NCI-H524 (cell line): ENCODE measurements at regions not wholly inside any gene's neighbourhood (a gene's known extent, or its start where the extent isn't known, plus 50 kb on each side); places are given as distances from the start of the nearest gene placed in this dataset.
"Not testable (repeated sequence)": the region's sequence is repeated elsewhere in the genome, so short reads cannot be mapped to it uniquely, and the experiment has no call there.

Experiments used
- DNase-seq, 2 experiments: peaks; one replicate each; lab custom pipeline; 2025; lab: John Stamatoyannopoulos, UW

DNA sequence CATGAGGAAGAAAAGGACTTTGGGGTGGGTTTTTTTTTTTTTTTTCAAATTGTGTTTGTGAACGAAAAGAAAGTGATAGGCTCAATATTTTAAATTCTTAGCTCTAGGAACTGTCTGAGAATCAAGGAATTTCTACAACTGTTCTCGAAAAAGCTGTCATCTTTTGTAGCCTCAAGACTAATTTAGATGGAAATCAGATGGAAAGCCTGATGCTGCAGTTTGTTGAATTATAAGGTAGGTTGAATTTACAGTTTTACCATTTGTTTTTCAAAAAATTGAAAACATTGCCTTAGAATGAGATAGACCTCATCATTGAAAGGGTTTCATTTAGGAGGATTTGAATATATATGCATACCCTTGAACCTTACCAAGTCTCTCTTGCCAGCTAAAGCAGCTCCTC is 109.3 kb upstream of the TRHDE start:
- DNase-seq = no peak

DNA sequence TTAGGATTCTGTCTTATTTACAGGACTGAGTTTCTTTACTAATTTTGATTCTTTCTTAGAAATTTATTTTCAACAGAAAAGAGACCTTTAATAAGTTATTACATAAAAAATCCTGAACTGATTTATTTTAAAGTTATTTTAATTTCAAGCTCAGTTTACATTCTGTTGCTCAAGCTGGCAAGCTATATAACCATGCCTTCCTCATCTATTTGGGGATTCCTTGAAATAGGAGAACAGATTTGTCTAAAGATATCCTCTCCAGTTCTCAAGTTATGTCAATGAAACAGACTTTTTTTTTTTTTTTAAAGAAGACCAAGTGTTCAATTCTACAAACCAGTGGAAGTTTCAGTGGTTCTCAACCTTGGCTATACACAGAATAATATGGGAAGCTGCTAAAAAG is 103.3 kb upstream of the TRHDE start:
- DNase-seq = no peak

DNA sequence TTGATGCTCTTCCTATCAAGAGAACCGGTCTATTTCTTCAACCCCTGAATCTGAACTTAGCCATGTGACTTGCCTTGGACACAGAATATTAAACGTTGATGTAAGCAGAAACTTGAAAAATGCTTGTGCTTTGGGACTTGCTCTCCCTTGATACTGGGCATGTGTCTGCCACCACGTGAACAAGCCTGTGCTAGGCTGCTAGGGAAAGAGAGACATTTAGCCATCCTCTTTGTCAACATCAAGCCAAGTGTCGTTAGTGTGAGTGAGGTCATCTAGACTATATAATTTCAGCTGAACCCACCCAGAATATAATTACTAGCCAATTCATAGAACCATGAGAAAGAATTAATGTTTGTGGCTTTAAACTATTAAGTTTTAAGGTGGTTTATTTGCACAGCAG is 98.2 kb upstream of the TRHDE start:
- no peak for DNase-seq

DNA sequence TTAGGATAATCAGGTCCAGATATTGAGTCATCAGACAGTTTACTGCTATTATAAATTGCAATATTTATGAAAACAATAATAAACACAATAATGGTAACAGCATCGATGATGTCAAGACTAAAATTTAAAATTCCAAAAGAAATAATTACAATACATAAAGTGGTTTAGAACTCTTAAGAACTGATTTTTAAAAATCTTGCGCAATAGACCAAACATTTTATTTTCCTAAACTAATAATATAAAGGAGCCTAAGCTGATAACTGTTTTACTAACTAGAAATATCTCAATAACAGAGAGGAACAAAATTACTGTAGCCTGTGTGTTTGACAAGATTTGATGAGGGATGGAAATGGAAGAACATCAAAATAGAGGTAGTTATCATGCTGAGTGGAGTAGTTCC is 93.9 kb upstream of the TRHDE start:
- DNase-seq = no peak

- peak in 1 of 2 experiments; percentile 40 for DNase-seq
Observed at GRCh38 chr12:72178871-72179270, 93.3 kb upstream of the TRHDE start.

DNA sequence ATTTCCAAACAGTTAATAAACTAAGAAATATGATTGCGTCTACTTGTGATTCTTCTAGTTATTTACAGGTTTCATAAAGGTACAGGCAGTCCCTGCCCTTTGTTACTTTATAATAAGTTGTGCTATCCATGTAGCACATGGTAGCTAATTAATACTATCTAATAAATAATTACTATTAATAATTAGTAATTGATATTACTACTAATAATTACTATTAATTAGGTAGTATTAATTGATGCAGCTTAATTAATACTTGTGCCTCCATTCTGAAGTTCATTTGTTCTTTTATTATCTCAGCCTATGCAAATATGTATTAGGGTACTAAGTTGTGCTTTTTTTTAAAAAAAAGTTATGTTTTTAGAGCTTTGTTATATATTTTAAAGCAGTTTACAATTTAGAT is 92.3 kb upstream of the TRHDE start:
- DNase-seq = no peak

DNA sequence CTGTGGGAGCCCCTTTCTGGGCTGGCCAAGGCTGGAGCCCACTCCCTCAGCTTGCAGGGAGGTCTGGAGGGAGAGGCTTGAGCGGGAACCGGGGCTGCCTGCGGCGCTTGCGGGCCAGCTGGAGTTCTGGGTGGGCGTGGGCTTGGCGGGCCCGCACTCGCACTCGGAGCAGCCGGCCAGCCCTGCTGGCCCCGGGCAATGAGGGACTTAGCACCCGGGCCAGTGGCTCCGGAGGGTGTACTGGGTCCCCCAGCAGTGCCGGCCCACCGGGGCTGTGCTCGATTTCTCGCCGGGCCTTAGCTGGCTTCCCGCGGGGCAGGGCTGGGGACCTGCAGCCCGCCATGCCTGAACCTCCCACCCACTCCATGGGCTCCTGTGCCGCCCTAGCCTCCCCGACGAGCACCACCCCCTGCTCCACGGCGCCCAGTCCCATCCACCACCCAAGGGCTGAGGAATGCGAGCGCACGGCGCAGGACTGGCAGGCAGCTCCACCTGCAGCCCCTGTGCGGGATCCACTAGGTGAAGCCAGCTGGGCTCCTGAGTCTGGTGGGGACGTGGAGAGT is 87.1 kb upstream of the TRHDE start:
- DNase-seq = not testable (repeated sequence)

DNA sequence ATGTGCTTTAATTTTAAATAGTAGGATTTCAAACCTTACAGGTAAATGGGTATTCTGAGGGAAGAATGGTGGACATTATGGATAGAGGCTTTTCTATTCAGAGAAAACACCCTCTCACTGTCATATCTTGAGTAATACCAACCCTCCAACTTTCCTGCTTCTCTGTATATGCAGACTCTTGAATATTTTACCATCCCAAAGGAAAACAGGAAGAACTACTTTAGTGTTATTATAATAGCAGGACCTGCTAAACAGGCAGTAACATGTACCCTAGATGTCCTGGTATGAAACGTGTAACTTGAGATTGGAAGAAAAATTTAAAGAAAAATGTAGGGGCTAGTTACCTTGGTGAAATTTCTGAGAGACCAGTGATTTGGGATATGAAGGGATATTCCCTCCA is 82.9 kb upstream of the TRHDE start:
- no peak for DNase-seq

- DNase-seq = no peak
Observed at GRCh38 chr12:72191761-72192160, 80.4 kb upstream of the TRHDE start.

- no peak for DNase-seq
Observed at GRCh38 chr12:72197790-72198189, 74.4 kb upstream of the TRHDE start.

GRCh38 chr12:72201457-72201856 is 70.7 kb upstream of the TRHDE start:
- DNase-seq = no peak

DNA sequence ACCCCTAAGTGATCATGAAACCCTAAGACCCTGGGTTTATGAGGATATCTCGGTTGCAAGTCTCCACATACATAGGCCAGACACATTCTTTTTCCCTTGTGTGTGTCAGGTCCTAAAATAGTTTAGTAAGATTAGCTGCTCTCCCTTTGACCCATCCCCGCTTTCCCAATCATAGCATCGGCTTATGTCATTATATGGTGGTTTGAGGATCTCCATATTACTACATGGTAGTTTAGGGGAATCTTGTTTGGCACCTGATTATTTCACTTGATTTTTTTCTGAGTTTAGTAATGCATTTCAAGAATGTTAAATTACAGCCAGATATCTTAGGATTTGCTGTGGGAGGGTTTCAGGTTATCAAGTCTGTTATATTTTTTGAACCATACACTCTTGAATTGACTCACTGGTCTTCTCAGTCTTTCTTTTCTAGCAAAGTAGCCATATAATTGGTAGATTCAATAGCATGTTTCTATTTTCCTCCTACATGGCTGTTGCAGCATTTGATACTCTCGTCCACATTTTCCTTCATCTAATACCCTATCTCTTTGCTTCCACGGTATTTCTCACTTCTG is 68.3 kb upstream of the TRHDE start:
- no peak for DNase-seq

DNA sequence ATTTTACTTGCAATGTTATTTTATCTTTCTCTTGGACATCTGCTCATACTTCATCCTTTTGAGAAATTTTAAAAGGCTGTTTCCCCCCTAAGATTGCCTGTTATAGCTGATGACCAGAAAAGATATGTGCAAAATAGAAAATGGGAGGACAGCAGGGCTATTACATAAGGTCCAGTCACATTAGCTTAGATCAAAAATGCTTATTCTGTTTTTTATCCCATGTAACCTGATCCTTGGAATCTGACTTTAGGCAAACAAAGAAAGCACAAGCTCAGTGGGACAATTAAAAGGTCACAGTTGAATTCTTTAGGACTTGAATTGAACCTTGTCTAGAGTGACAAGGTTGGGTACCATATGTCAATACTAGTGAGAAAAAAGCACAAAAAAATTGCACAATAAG is 65.1 kb upstream of the TRHDE start:
- DNase-seq = peak; percentile 75 to 91

DNA sequence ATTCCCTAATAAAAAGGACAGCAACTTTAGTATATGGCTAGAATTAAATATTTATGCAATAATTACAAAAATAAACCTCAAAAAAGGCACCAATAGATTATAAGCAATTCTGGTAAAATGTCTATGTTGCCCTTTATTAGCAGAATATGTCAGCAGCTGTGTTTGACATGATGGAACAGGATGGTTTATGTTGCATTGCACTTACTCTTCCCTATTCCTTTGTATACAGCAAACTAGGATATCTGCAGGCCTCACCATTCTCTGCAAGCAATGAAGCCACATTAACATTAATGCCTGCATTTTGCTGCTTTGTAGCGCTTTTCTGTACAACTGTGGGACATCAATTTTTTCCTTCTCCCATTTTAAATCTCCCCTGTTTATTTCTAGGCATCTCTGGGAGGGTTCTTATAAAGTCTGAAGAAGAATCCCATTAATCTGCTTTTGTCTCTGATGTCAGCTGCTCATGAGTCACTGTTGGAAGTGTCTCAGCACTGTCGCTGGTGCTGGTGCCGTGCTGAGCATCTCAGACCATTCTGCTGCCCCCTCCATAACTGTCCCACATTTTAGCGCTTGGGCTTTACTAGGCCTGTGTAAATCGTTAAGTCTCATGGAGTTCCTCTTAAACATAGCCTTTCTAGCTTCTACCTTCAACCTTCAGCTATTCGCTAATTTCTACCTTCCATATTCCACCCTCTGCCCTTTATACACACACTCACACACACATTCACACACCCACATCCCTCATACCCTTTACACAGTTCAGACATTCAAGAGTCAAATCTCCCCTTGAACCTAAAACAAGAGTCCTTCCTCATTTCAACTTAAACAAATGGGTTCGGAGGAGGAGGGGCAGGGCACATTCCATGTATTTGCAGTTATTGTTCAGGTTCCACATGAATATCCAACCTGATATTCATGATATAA is 64.4 kb upstream of the TRHDE start:
- DNase-seq = peak; percentile 3 to 63

DNA sequence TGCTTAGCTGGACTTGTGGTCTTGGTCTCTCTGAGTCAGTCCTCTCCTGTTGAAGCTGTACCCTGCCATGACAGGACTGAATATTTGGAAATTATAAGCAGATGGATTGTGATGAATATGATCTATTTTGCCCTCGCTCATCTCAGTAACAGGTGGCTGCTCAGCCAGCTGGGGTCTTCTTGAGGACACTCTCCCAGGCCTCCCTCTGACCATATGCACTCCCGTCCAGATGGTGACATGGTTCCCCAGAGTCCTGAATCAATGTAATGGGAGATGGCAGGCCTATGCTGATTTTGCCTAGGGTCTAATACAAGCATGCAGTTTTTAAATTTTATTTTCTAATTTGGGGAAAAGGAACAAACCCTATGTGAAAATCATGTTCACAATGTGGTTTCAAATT is 63.1 kb upstream of the TRHDE start:
- DNase-seq = peak; percentile 95 to 96

DNA sequence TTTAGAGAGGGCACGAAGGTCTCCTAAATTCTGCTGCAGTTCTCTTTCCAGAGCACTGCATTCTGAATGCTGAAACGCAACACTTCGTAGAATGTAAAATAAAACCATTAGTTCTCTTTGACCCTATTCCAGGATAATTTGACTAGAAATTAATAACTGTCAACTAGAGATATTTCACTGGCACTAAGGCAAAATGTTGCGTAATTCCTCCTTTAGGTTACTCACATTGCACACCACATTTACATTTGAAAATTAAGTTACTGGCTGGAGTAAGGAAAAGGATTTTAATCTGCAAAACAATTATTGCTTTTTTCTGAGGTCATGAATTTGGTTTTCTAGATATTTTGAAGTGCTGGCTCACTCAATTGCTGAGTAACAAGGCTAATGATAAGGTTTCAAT is 58.0 kb upstream of the TRHDE start:
- DNase-seq = no peak

DNA sequence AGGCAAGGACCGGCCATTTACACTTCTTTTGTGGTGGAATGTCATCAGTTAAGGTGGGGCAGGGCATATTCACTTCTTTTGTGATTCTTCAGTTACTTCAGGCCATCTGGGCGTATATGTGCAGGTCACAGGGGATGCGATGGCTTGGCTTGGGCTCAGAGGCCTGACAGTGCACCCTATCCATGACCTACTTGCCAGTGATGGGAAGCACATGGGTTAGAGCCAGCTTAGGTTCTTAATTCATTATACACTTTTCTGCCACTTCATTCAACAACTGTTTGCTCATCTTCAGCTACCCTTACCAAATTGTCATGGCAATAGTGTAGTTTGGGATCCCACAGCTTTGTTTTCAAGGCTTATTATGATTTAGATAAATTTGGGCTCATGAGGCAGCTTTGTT is 56.9 kb upstream of the TRHDE start:
- not testable (repeated sequence) for DNase-seq

- DNase-seq = no peak
Observed at GRCh38 chr12:72219937-72220336, 52.2 kb upstream of the TRHDE start.
